ENCODE measurements at regions not wholly inside any gene's neighbourhood (a gene's known extent, or its start where the extent isn't known, plus 50 kb on each side); places are given as distances from the start of the nearest gene placed in this dataset.

GRCh38 chr18:39007031-39007902, 1441.7 kb upstream of the CELF4 start:
- DNase-seq (ENCODE audit: low read depth in 3 of 3, low spot score in 1 of 3) = no peak

DNA sequence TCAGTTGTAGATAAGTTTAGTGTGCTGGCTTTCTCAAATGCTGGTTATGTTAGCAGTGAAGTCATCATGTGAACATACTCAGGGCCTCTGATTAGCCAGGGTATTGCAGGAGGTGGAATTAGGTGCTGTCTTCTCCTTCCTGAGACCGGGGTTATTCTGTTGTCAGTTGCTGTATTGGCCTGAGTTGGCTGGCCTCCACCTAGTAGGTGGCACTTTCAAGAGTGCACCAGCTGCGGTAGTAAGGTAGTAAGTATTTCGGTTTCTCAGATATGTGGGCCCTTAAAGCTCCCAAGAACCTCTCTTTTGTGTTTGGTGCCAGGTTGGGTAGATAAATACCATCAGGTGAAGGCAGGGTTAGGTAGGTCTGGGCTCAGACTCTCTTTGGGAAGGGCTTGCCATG, 1430.5 kb upstream of the CELF4 start:
- no peak for DNase-seq (ENCODE audit: low read depth in 3 of 3, low spot score in 1 of 3)

- DNase-seq (ENCODE audit: low read depth in 3 of 3, low spot score in 1 of 3) = no peak
Observed at GRCh38 chr18:38993342-38993741, 1427.7 kb upstream of the CELF4 start.

DNA sequence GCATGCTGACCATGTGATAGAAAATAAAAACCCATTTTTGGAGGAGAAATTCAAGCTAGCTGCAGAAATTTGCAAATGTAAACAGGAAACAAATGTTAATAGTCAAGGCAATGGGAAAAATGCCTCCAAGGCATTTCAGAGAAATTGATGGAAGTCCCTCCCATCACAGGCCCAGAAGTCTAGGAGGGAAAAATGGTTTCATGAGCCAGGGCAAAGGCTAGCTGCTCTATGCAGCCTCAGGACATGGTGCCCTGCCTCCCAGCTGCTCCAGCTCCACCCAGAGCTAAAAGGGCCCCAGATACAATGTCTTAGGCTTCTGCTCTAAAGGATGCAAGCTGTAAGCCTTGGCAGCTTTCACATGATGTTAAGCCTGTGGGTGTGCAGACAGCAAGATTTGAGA, 1419.4 kb upstream of the CELF4 start:
- no peak for DNase-seq (ENCODE audit: low read depth in 3 of 3, low spot score in 1 of 3)

DNA sequence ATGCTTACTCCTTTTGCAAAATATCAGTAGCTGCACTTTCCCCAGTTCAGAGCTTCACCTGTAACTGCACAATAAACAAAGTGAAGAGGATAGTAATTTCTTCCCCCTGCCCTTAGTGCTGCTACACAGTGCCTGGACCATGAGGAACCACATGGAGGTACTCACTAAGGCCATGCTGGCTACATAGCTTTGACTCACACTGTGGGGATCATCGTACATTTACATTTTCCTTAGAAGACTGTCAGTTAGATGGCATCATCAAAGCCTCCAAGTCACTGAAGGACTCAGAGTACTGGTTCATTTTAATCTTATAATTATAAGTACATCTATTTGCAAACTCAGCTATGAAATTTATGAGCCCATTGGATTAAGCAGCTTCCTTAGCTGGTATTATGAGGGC, 1416.5 kb upstream of the CELF4 start:
- no peak for DNase-seq (ENCODE audit: low read depth in 3 of 3, low spot score in 1 of 3)

DNA sequence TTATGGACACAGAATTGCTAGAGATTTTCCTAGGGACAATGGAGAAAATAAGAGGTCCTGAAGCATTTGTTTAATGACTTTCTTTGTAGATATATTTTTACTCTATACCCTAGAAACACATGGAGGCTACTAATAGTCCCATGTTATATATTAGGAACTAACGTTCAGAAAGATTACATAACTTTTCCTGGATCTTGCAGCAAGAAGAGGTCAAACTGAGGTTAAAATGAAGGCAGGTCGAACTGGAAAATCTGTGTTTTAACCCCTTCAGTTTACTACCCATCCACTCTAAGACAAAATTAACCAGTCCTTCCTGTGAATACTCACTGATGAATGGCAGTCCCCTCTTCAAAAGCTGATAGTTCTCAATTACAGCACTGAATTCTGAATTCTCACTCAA, 1415.8 kb upstream of the CELF4 start:
- DNase-seq (ENCODE audit: low read depth in 3 of 3, low spot score in 1 of 3) = no peak

- no peak for DNase-seq (ENCODE audit: low read depth in 3 of 3, low spot score in 1 of 3)
Observed at GRCh38 chr18:38980420-38980819, 1414.8 kb upstream of the CELF4 start.

DNA sequence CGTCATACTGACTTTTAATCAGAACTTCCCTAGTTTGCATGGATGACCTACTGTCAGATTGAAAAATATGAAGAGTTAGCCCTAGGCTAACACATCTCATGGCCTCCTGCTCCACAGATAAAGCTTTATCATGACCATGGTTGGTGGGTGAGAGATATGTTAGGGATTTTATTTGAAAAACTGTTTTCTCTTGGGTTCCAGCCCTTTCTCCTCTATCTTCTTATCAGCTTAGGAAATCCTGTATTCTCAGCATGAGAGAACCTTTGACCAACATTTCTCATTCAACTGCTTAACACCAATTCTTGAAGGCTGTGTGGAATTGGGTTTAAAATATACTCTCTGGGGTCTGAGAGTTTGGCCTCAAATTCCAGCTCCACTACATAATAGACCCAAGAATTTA, 1407.0 kb upstream of the CELF4 start:
- DNase-seq (ENCODE audit: low read depth in 3 of 3, low spot score in 1 of 3) = no peak

- DNase-seq (ENCODE audit: low read depth in 3 of 3, low spot score in 1 of 3) = no peak
Observed at GRCh38 chr18:38971881-38972280, 1406.3 kb upstream of the CELF4 start.

- no peak for DNase-seq (ENCODE audit: low read depth in 3 of 3, low spot score in 1 of 3)
Observed at GRCh38 chr18:38966841-38967240, 1401.2 kb upstream of the CELF4 start.

GRCh38 chr18:38963943-38964660, 1398.5 kb upstream of the CELF4 start:
- DNase-seq (ENCODE audit: low read depth in 3 of 3, low spot score in 1 of 3) = no peak

DNA sequence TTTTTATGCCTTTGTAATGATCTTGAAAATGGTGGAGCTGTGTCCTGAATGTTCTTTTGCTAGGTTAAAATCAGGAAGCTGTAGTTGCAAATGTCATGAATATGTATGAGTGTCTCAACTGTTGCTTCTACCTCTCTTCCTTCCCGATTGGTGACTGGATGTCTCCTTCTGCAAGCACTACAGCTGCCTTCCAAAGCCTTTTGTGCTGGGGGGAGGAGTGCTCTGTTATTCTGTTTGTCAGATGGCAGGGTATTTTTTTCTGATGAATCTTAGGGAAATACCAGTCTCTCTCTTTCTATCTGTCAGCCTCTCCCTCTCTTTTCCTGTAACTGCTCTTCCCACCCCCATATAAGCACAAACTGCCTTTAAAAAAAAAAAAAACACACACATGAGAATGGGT, 1396.3 kb upstream of the CELF4 start:
- no peak for DNase-seq (ENCODE audit: low read depth in 3 of 3, low spot score in 1 of 3)

DNA sequence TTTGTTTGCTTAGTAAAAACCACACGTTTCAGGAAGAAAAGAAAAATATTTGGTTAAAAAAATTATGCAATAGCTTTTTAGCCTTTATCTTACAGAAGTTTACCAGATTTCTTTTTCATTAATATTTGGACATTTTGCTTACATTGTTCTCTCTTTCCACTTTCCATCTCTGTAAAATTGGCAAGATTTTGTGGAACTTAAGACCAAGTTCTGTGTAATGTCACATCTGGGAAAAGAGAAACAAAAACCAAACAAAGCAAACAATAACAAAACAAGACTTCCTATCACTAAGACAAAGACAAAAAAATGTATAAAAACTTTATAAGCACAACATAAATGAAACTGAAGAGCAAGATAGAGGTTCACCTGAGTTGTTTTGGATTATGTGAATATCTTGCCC, 1392.1 kb upstream of the CELF4 start:
- DNase-seq (ENCODE audit: low read depth in 3 of 3, low spot score in 1 of 3) = no peak

DNA sequence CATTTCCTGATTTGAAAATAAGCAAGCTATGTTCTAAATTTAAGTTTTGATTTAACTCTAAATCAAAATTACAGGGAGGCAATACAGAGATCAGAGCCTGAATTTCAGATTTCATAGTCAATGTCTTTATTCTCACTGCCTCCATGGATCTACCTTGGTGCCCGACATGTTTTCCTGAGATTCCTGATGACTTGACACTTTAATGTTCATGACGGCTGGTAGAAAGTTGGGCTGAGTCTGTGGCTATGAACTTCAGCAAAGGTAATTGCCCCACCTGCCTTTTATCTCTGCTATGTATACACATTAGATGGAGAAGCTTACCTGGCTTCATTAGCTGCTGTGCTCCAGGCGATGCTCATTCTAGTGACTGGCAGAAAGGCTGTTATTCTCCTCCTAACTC, 1390.5 kb upstream of the CELF4 start:
- no peak for DNase-seq (ENCODE audit: low read depth in 3 of 3, low spot score in 1 of 3)

GRCh38 chr18:38951633-38952032, 1386.0 kb upstream of the CELF4 start:
- no peak for DNase-seq (ENCODE audit: low read depth in 3 of 3, low spot score in 1 of 3)

DNA sequence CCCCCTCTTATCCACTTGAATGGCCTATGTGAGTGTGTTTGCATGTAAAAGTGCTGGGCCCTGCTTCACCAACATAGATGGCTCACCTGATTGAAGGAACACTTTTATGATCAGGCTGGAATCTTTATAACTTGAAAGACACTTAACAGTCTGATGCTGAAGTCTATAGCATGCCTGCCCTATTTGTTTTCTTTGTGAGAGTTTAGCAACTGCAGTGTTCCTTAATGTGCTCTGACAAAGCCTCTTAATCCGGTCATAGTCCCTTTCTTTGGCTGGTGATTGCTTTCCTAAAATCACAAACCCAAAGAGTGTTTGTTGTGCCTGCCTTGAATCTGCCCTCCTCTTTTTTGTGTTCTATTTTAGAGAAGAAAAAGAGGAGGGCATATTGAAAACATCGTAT, 1382.8 kb upstream of the CELF4 start:
- DNase-seq (ENCODE audit: low read depth in 3 of 3, low spot score in 1 of 3) = no peak

- DNase-seq (ENCODE audit: low read depth in 3 of 3, low spot score in 1 of 3) = no peak
Observed at GRCh38 chr18:38944446-38945024, 1378.9 kb upstream of the CELF4 start.

DNA sequence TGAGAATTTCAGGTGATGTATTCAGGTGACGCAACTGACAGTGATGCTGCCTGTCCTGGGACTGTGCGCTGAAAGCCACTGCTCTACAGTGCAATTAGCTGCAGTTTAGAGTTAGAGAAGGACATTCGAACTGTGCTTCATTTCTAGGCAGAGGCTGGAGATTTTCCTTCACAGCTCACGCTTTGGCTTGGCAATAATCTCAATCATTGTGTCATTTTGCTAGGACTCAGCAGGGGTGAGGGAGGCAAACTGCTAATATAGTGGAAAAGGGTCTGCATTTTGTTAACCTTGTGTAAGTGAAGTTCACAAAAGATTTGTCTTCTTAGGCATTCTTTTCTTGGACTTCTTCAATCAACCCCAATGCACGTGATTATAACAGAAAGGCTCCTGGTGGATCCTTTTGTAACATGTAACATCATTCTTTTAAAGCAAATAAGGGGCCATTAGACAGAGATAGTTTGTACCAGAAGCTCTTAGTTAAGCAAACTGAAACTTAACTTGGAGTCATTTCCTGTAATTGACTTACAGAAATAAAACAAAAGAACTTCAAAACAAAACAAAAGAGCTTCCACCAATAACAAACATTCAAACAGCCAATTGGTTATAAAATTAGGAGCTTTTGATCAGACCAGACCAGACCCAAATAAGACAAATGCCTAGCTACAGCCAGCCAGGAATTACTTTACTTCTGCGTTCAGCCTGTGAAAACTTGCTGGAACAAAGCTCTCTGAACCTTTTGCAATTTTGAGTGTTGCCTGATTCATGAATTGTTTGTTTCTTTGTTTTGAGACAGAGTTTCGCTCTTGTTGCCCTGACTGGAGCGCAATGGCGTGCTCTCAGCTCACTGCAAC, 1376.3 kb upstream of the CELF4 start:
- no peak for DNase-seq (ENCODE audit: low read depth in 3 of 3, low spot score in 1 of 3)

- DNase-seq (ENCODE audit: low read depth in 3 of 3, low spot score in 1 of 3) = peak; percentile 5 to 21 (median 14)
Observed at GRCh38 chr18:38940863-38941531, 1375.4 kb upstream of the CELF4 start.

DNA sequence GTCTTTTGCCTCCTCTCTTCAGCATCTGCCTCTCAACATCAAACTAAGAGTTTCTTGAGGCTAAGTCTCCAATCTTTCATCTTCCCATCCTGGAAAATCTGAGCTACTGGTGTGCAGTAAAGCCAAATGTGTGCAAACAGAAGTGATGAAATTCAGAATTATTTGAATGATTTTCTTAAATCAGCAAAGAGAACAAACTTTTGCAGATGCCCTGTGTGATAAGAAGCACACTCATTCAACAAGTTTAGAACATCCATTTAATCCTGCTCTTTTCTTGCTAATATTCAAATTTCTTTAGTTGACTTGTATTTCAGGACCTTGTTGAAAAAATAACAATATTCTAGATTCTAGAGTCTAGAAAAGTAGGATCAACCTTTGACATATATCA, 1374.9 kb upstream of the CELF4 start:
- DNase-seq (ENCODE audit: low read depth in 3 of 3, low spot score in 1 of 3) = no peak
